Tibial nerve (tissue), 3 donors: ENCODE measurements at regions not wholly inside any gene's neighbourhood (a gene's known extent, or its start where the extent isn't known, plus 50 kb on each side); places are given as distances from the start of the nearest gene placed in this dataset.

ENCODE experiments used
- POLR2A ChIP-seq, 2 donors: fragments of 450-650 bp; IDR thresholded peaks; one replicate each; pipeline ENCODE4 v1.6.1; 2017; ENCODE audit warnings: antibody characterized with exemption in 2 of 2, mild to moderate bottlenecking in 2 of 2, moderate library complexity in 2 of 2
- TF ChIP-seq, protein P1 (sequence below), 5 experiments: fragments of 200-600 bp in 3 of 5; fragments of 450-650 bp in 2 of 5; sonication (generic) in 3 of 5; IDR thresholded peaks; one replicate each; pipeline ENCODE4 v1.5.1; 2016 to 2019; ENCODE audit warnings: antibody characterized with exemption in 5 of 5, mild to moderate bottlenecking in 3 of 5, moderate library complexity in 2 of 5

DNA sequence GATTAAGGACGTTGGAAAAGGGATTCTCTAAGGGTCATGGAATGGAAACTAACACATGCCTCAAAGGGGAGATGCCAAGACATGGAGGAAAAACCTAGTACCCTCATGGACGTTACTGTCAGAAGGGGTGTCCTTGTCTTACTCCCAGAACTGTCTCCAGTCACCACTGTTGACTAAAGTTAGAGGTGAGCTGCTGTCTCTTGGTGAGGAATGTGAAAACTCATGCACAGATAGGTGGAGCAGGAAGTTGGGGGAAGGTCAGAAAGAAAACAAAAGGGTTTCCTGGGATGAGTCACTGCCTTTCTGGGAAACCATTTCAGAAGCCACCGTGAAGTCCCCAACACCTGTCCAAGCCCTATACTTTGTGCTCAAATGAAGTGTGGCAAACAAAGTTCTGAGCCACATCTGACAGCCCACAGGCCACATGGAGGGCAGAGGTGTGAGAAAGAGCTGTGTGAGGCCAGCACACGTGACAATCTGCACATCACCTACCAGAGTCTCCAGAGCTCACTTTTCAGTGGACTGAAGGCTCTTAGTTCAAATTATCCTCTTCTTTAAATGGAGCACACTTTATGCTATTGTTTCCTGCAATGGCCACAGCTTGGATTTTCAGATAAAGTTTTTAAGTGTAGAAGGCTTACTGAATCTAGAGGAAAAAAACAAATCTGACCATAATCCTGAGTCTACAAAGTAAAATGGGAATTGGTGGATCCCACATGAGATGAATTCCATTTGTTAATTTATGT is 92.9 kb upstream of the EGLN3 start:
- TF ChIP-seq, protein P1, sequence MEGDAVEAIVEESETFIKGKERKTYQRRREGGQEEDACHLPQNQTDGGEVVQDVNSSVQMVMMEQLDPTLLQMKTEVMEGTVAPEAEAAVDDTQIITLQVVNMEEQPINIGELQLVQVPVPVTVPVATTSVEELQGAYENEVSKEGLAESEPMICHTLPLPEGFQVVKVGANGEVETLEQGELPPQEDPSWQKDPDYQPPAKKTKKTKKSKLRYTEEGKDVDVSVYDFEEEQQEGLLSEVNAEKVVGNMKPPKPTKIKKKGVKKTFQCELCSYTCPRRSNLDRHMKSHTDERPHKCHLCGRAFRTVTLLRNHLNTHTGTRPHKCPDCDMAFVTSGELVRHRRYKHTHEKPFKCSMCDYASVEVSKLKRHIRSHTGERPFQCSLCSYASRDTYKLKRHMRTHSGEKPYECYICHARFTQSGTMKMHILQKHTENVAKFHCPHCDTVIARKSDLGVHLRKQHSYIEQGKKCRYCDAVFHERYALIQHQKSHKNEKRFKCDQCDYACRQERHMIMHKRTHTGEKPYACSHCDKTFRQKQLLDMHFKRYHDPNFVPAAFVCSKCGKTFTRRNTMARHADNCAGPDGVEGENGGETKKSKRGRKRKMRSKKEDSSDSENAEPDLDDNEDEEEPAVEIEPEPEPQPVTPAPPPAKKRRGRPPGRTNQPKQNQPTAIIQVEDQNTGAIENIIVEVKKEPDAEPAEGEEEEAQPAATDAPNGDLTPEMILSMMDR (IDR thresholded peaks at IDR 0.05): no peak
- no peak for TF ChIP-seq POLR2A (IDR thresholded peaks at IDR 0.05)
